Small intestine (tissue), 7 donors: ENCODE measurements at regions not wholly inside any gene's neighbourhood (a gene's known extent, or its start where the extent isn't known, plus 50 kb on each side); places are given as distances from the start of the nearest gene placed in this dataset.

Source experiments
- DNase-seq, 2 donors: peaks; one replicate each; pipeline versions ENCODE4 v3.0.0 to v3.0.0-alpha.2; 2013
- FAIRE-seq: peaks from 2 replicates; lab custom pipeline; 2012; peaks lifted over from hg19 to GRCh38; lab: Jason Lieb, UNC
- H3K27ac ChIP-seq, 3 donors: one replicate each; pipeline ENCODE4 v1.5.1; 2013; ENCODE audit warnings: low read length in 2 of 3, mild to moderate bottlenecking in 2 of 3, control low read depth in 1 of 3, inconsistent platforms in 1 of 3, low read depth in 1 of 3, moderate library complexity in 1 of 3
- H3K27me3 ChIP-seq, 3 donors: one replicate each; pipeline ENCODE4 v1.6.1; 2013; ENCODE audit warnings: low read length in 3 of 3, inconsistent platforms in 1 of 3; ENCODE audit not compliant: control insufficient read depth in 3 of 3, insufficient read depth in 3 of 3
- H3K36me3 ChIP-seq, 3 donors: one replicate each; pipeline ENCODE4 v1.6.1; 2013; ENCODE audit warnings: low read length in 3 of 3, inconsistent platforms in 1 of 3, low read depth in 1 of 3, mild to moderate bottlenecking in 1 of 3, moderate library complexity in 1 of 3; ENCODE audit not compliant: control insufficient read depth in 3 of 3, insufficient read depth in 2 of 3
- H3K4me1 ChIP-seq, 3 donors: one replicate each; pipeline ENCODE4 v1.6.1; 2013; ENCODE audit warnings: low read length in 2 of 3, inconsistent platforms in 1 of 3, low read depth in 1 of 3, mild to moderate bottlenecking in 1 of 3, moderate library complexity in 1 of 3; ENCODE audit not compliant: control insufficient read depth in 3 of 3, insufficient read depth in 2 of 3
- H3K4me3 ChIP-seq, 3 donors: one replicate each; pipeline ENCODE4 v1.5.1; 2013; ENCODE audit warnings: low read length in 3 of 3, control low read depth in 1 of 3, inconsistent platforms in 1 of 3, low read depth in 1 of 3, mild to moderate bottlenecking in 1 of 3, moderate library complexity in 1 of 3
- H3K9me3 ChIP-seq, 2 donors: one replicate each; pipeline ENCODE4 v1.6.1; 2013; ENCODE audit warnings: low read depth in 1 of 2, low read length in 1 of 2; ENCODE audit not compliant: control insufficient read depth in 2 of 2, insufficient read depth in 1 of 2
- WGBS, 3 donors: extraction: QIAGEN DNeasy Blood & Tissue Kit; methylation state at CpG; one replicate each; pipeline ENCODE4 v1.1.7; 2013; 5-methylcytosine and 5-hydroxymethylcytosine counted together
- donor health status: healthy with polysubstance abuse.
- donor health status: control.
- donor health status: control.
- donor health status: Bipolar disorder and iron deficiency.
- donor health status: healthy.

GRCh38 chr9:108722396-108722795, 133.4 kb downstream of the ACTL7B start:
- FAIRE-seq (no peak), DNase-seq (no peak)
- no peaks in the 10 kb centered on the region for H3K27me3 ChIP-seq
- no peaks in the 10 kb centered on the region for H3K9me3 ChIP-seq
- H3K4me1 ChIP-seq = no peaks in the 10 kb centered on the region
- H3K36me3 ChIP-seq = no peaks in the 10 kb centered on the region
- H3K27ac ChIP-seq = no peak overlapping the region
- 77 to 88% (median 82%) methylated on average over 7 of the region's 7 CpGs for WGBS, 3 donors
- no peak overlapping the region for H3K4me3 ChIP-seq

- DNase-seq (no peak), FAIRE-seq (no peak)
- Histone ChIP-seq H3K27ac (no peak overlapping the region), H3K9me3 (no peaks in the 10 kb centered on the region), H3K27me3 (no peaks in the 10 kb centered on the region), H3K4me1 (no peaks in the 10 kb centered on the region), H3K4me3 (no peak overlapping the region), H3K36me3 (no peaks in the 10 kb centered on the region)
- 44 to 64% (median 45%) methylated on average over 2 of the region's 2 CpGs for WGBS, 3 donors
Observed at GRCh38 chr9:108720191-108720642, 135.6 kb downstream of the ACTL7B start.

- Histone ChIP-seq H3K36me3 (no peaks in the 10 kb centered on the region), H3K4me1 (no peaks in the 10 kb centered on the region), H3K4me3 (no peak overlapping the region), H3K27ac (no peak overlapping the region), H3K27me3 (peaks cover 0 to 8% (median 0%) of the 10 kb centered on the region in 3 donors), H3K9me3 (no peaks in the 10 kb centered on the region)
- 57 to 64% (median 63%) methylated on average over 3 of the region's 3 CpGs for WGBS, 3 donors
- FAIRE-seq (no peak), DNase-seq (no peak)
Observed at GRCh38 chr9:108710424-108710823, 145.4 kb downstream of the ACTL7B start.

DNA sequence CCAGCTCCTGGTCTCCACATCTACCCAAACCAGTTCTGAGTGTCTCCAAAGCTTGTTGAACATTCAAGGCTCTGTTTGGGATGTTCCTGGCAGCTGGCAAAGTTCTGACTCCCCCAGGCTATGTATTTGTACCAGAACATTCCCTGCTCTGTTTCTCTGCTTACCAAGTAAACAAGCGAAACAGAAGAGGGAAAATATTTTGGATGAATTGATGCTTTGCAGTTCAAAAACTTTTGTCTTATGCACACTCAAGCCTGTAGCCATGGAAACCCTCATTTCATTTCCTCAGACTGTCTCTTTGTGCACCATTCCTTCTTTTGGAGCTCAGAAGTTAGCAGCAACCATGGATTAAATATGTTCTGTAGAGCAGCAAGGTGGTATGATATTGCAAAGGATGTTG, 145.8 kb downstream of the ACTL7B start:
- no peaks in the 10 kb centered on the region for H3K4me1 ChIP-seq
- no peak overlapping the region for H3K4me3 ChIP-seq
- DNase-seq = no peak
- peaks cover 0 to 8% (median 0%) of the 10 kb centered on the region in 3 donors for H3K27me3 ChIP-seq
- no peak overlapping the region for H3K27ac ChIP-seq
- no peak for FAIRE-seq
- 72 to 96% (median 75%) methylated on average over 1 of the region's 1 CpG for WGBS, 3 donors
- no peaks in the 10 kb centered on the region for H3K9me3 ChIP-seq
- H3K36me3 ChIP-seq = no peaks in the 10 kb centered on the region

DNA sequence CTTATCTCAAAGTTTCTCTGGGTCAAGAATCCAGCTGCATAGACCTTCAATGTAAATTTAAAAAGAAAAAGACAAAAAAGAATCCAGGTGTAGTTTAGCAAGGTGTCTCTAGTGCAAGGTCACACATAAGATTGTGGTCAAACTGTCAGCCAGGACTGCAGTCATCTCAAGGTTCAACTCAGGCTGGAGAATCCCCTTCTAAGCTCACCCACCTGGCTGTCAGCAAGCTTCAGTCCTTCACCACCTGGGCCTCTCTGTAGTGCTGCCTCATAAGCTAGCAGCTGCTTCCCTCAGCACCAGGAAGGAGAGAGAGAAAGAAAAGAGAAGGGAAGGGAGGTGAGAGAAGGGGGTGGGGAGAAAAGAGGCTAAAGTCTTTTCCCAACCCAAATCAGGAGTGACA, 146.7 kb downstream of the ACTL7B start:
- H3K4me3 ChIP-seq = no peak overlapping the region
- FAIRE-seq (no peak), DNase-seq (no peak)
- no peaks in the 10 kb centered on the region for H3K9me3 ChIP-seq
- no peak overlapping the region for H3K27ac ChIP-seq
- no peaks in the 10 kb centered on the region for H3K36me3 ChIP-seq
- peaks cover 0 to 8% (median 0%) of the 10 kb centered on the region in 3 donors for H3K27me3 ChIP-seq
- no peaks in the 10 kb centered on the region for H3K4me1 ChIP-seq

GRCh38 chr9:108708448-108708847, 147.3 kb downstream of the ACTL7B start:
- no peaks in the 10 kb centered on the region for H3K4me1 ChIP-seq
- 84 to 91% (median 86%) methylated on average over 9 of the region's 9 CpGs for WGBS, 3 donors
- no peak for DNase-seq
- peaks cover 0 to 8% (median 0%) of the 10 kb centered on the region in 3 donors for H3K27me3 ChIP-seq
- H3K27ac ChIP-seq = no peak overlapping the region
- no peaks in the 10 kb centered on the region for H3K9me3 ChIP-seq
- no peaks in the 10 kb centered on the region for H3K36me3 ChIP-seq
- FAIRE-seq = no peak
- no peak overlapping the region for H3K4me3 ChIP-seq

- DNase-seq (no peak), FAIRE-seq (no peak)
- H3K27me3 ChIP-seq = peaks cover 0 to 8% (median 0%) of the 10 kb centered on the region in 3 donors
- WGBS, 3 donors = 67 to 76% (median 73%) methylated on average over 3 of the region's 3 CpGs
- H3K9me3 ChIP-seq = no peaks in the 10 kb centered on the region
- no peak overlapping the region for H3K27ac ChIP-seq
- no peaks in the 10 kb centered on the region for H3K36me3 ChIP-seq
- no peak overlapping the region for H3K4me3 ChIP-seq
- H3K4me1 ChIP-seq = no peaks in the 10 kb centered on the region
Observed at GRCh38 chr9:108707120-108707519, 148.7 kb downstream of the ACTL7B start.

- WGBS, 3 donors = 62 to 70% (median 68%) methylated on average over 4 of the region's 4 CpGs
- DNase-seq (peak in 1 of 2 donors; percentile 2), FAIRE-seq (no peak)
Observed at GRCh38 chr9:108704156-108704852, 151.5 kb downstream of the ACTL7B start.

GRCh38 chr9:108703429-108703828, 152.4 kb downstream of the ACTL7B start:
- Histone ChIP-seq H3K4me3 (no peak overlapping the region), H3K36me3 (no peaks in the 10 kb centered on the region), H3K27ac (no peak overlapping the region), H3K27me3 (peaks cover 0 to 3% (median 0%) of the 10 kb centered on the region in 3 donors), H3K4me1 (no peaks in the 10 kb centered on the region), H3K9me3 (no peaks in the 10 kb centered on the region)
- FAIRE-seq = no peak
- DNase-seq = no peak
- 77 to 78% (median 78%) methylated on average over 9 of the region's 9 CpGs for WGBS, 3 donors

More at GRCh38 chr9:108704156-108704852, 151.5 kb downstream of the ACTL7B start:
- H3K4me1 ChIP-seq = no peaks in the 10 kb centered on the region
- no peaks in the 10 kb centered on the region for H3K36me3 ChIP-seq
- H3K27me3 ChIP-seq = peaks cover 0 to 3% (median 0%) of the 10 kb centered on the region in 3 donors
- no peak overlapping the region for H3K27ac ChIP-seq
- H3K4me3 ChIP-seq = no peak overlapping the region
- no peaks in the 10 kb centered on the region for H3K9me3 ChIP-seq
